ENCODE measurements at regions not wholly inside any gene's neighbourhood (a gene's known extent, or its start where the extent isn't known, plus 50 kb on each side); places are given as distances from the start of the nearest gene placed in this dataset.

GRCh38 chr13:59494560-59494970, 669.2 kb downstream of the DIAPH3 start:
- H3K36me3 ChIP-seq, result no peaks in the 10 kb centered on the region
- H4K20me1 ChIP-seq, result no peaks in the 10 kb centered on the region
- H3K27me3 ChIP-seq, result no peaks in the 10 kb centered on the region
- no peaks in the 10 kb centered on the region for H3K9me3 ChIP-seq (replicated peaks in 1 of 11)
- H3K27ac ChIP-seq, result no peak overlapping the region
- H3K4me1 ChIP-seq, result no peaks in the 10 kb centered on the region
- no peak for TF ChIP-seq Cebpa-rat (IDR thresholded peaks at IDR 0.05)
- no peak overlapping the region for H3K9ac ChIP-seq
- H3K4me3 ChIP-seq, result no peak overlapping the region
- H3K4me2 ChIP-seq, result no peak overlapping the region

GRCh38 chr13:59495299-59495698, 668.4 kb downstream of the DIAPH3 start:
- Histone ChIP-seq H3K4me2 (no peak overlapping the region), H3K36me3 (no peaks in the 10 kb centered on the region)

DNA sequence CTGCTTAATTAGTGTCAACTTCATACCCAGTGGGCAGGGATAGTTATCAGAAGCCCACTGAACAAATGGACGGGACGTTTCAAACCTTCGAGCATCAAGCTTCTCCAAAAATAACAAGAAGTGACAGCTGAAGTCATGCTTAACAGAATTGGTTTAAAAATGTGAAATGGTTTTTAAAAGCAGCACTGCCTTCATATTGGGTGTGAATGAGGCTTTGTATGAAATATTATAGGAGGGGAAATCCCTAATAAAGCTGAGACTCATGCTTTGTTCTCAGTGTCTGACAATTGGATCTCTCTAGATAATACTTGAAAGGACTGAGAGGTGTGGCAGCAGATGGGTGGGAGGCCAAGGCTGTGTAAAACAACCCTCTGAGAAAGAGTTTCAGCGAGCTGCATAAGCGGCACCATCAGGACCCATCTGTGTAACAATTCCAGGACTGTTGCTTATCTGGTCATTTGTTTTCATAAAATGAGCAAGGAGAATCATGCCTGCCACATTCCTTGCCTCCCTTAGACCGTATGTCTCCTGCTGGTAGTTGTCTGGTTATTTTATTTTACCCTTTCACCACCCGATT, 667.7 kb downstream of the DIAPH3 start:
- no peaks in the 10 kb centered on the region for H4K20me1 ChIP-seq
- no peak overlapping the region for H3K27ac ChIP-seq
- no peaks in the 10 kb centered on the region for H3K9me3 ChIP-seq (replicated peaks in 1 of 11)

More at GRCh38 chr13:59495299-59495698, 668.4 kb downstream of the DIAPH3 start:
- Histone ChIP-seq H3K9ac (no peak overlapping the region), H3K9me3 (replicated peaks in 1 of 11) (no peaks in the 10 kb centered on the region), H3K4me1 (no peaks in the 10 kb centered on the region), H4K20me1 (no peaks in the 10 kb centered on the region), H3K27ac (no peak overlapping the region), H3K4me3 (no peak overlapping the region), H3K27me3 (no peaks in the 10 kb centered on the region)
- no peak for TF ChIP-seq Cebpa-rat (IDR thresholded peaks at IDR 0.05)

DNA sequence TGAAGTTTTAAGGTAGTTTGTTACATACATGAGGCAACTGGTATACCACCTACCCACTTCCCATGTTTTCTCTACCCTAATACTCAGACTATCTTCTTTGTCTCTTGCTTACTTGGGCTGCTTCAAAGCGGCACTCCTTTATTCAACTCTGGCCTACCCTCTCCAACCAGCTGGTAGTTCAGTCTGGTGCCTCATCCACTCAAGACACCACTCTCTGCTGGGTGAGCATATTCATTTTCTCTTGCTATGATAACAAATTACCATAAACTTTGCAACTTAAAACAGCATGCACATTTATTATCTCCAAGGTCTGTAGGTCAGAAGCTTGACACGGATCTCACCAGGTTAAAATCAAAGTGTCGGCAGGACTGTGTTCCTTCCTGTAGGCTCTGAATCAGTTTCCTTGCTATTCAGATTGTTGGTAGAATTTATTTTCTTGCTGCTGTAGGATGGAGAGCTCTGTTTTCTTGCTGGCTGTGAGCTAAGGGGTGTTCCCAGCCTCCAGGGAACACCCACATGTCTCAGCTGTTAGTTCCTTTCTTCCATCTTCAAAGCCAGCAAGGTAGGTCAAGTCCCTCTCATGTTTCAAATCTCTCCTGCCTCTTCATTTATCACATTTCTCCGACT, 666.0 kb downstream of the DIAPH3 start:
- H3K4me1 ChIP-seq, result no peaks in the 10 kb centered on the region
- no peaks in the 10 kb centered on the region for H3K36me3 ChIP-seq
- TF ChIP-seq Cebpa-rat (IDR thresholded peaks at IDR 0.05), result no peak

More for the DNA sequence above, 667.7 kb downstream of the DIAPH3 start:
- no peak for TF ChIP-seq Cebpa-rat (IDR thresholded peaks at IDR 0.05)
- H3K36me3 ChIP-seq, result no peaks in the 10 kb centered on the region
- no peak overlapping the region for H3K4me2 ChIP-seq
- no peak overlapping the region for H3K9ac ChIP-seq
- no peaks in the 10 kb centered on the region for H3K4me1 ChIP-seq
- no peaks in the 10 kb centered on the region for H3K27me3 ChIP-seq
- H3K4me3 ChIP-seq, result no peak overlapping the region

DNA sequence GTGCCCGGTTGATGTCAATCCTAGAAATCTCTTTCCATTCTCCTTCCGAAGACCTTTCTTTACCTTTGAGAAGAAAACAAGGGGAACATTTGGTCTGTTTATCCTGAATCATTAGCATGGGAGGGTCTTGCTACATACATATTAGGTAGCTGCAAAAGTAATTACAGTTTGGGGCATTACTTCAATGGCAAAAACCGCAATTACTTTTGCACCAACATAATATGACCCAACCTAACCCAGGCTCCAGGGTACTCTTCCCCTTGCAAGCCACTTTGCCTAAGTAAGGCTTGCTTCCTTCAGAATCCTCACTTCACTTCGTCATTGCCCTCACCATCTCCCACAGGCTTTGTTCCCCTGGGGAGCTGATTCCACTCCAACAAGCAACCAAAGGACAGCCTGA, 662.7 kb downstream of the DIAPH3 start:
- no peak overlapping the region for H3K27ac ChIP-seq
- H4K20me1 ChIP-seq, result no peaks in the 10 kb centered on the region
- H3K27me3 ChIP-seq, result no peaks in the 10 kb centered on the region
- H3K36me3 ChIP-seq, result no peaks in the 10 kb centered on the region
- H3K4me1 ChIP-seq, result no peaks in the 10 kb centered on the region
- no peak overlapping the region for H3K4me3 ChIP-seq
- H3K9ac ChIP-seq, result no peak overlapping the region
- H3K4me2 ChIP-seq, result no peak overlapping the region
- no peak for TF ChIP-seq Cebpa-rat (IDR thresholded peaks at IDR 0.05)
- no peaks in the 10 kb centered on the region for H3K9me3 ChIP-seq (replicated peaks in 1 of 11)

More for the DNA sequence above, 666.0 kb downstream of the DIAPH3 start:
- H3K9me3 ChIP-seq (replicated peaks in 1 of 11), result no peaks in the 10 kb centered on the region
- H3K27ac ChIP-seq, result no peak overlapping the region
- H3K4me3 ChIP-seq, result no peak overlapping the region
- no peaks in the 10 kb centered on the region for H4K20me1 ChIP-seq
- H3K9ac ChIP-seq, result no peak overlapping the region
- H3K27me3 ChIP-seq, result no peaks in the 10 kb centered on the region
- H3K4me2 ChIP-seq, result no peak overlapping the region

- no peak for TF ChIP-seq Cebpa-rat (IDR thresholded peaks at IDR 0.05)
- no peaks in the 10 kb centered on the region for H4K20me1 ChIP-seq
- H3K4me1 ChIP-seq, result no peaks in the 10 kb centered on the region
These were observed 659.3 kb downstream of the DIAPH3 start for GRCh38 chr13:59504407-59504806.

GRCh38 chr13:59510386-59510785, 653.3 kb downstream of the DIAPH3 start:
- H3K36me3 ChIP-seq, result no peaks in the 10 kb centered on the region
- H3K4me3 ChIP-seq, result no peak overlapping the region
- no peaks in the 10 kb centered on the region for H3K9me3 ChIP-seq (replicated peaks in 1 of 11)
- H3K27me3 ChIP-seq, result no peaks in the 10 kb centered on the region
- no peaks in the 10 kb centered on the region for H4K20me1 ChIP-seq
- no peak for TF ChIP-seq Cebpa-rat (IDR thresholded peaks at IDR 0.05)
- H3K4me1 ChIP-seq, result no peaks in the 10 kb centered on the region
- H3K9ac ChIP-seq, result no peak overlapping the region
- H3K4me2 ChIP-seq, result no peak overlapping the region
- H3K27ac ChIP-seq, result no peak overlapping the region

More at GRCh38 chr13:59504407-59504806, 659.3 kb downstream of the DIAPH3 start:
- Histone ChIP-seq H3K4me2 (no peak overlapping the region), H3K27ac (no peak overlapping the region), H3K9ac (no peak overlapping the region), H3K27me3 (no peaks in the 10 kb centered on the region), H3K36me3 (no peaks in the 10 kb centered on the region), H3K4me3 (no peak overlapping the region), H3K9me3 (replicated peaks in 1 of 11) (no peaks in the 10 kb centered on the region)

- no peak for TF ChIP-seq Cebpa-rat (IDR thresholded peaks at IDR 0.05)
- no peaks in the 10 kb centered on the region for H3K36me3 ChIP-seq
- peaks cover 0 to 17% (median 0%) of the 10 kb centered on the region in 10 experiments; a peak in 4 of 20 replicates for H3K4me1 ChIP-seq
These were observed 650.0 kb downstream of the DIAPH3 start for GRCh38 chr13:59513686-59514085.

GRCh38 chr13:59514316-59514715, 649.4 kb downstream of the DIAPH3 start:
- H3K4me2 ChIP-seq, result no peak overlapping the region
- H3K4me3 ChIP-seq, result no peak overlapping the region
- no peaks in the 10 kb centered on the region for H3K27me3 ChIP-seq
- no peaks in the 10 kb centered on the region for H4K20me1 ChIP-seq
- H3K27ac ChIP-seq, result no peak overlapping the region
- H3K36me3 ChIP-seq, result no peaks in the 10 kb centered on the region
- peaks cover 0 to 18% (median 0%) of the 10 kb centered on the region in 10 experiments; a peak in 4 of 20 replicates for H3K4me1 ChIP-seq
- no peak for TF ChIP-seq Cebpa-rat (IDR thresholded peaks at IDR 0.05)
- H3K9me3 ChIP-seq (replicated peaks in 1 of 11), result no peaks in the 10 kb centered on the region
- no peak overlapping the region for H3K9ac ChIP-seq

More at GRCh38 chr13:59513686-59514085, 650.0 kb downstream of the DIAPH3 start:
- Histone ChIP-seq H3K4me2 (no peak overlapping the region), H3K27ac (no peak overlapping the region), H3K9me3 (replicated peaks in 1 of 11) (no peaks in the 10 kb centered on the region), H3K27me3 (no peaks in the 10 kb centered on the region), H3K4me3 (no peak overlapping the region), H3K9ac (no peak overlapping the region), H4K20me1 (no peaks in the 10 kb centered on the region)

GRCh38 chr13:59519819-59520218, 643.9 kb downstream of the DIAPH3 start:
- H3K4me1 ChIP-seq, result peaks cover 0 to 27% (median 0%) of the 10 kb centered on the region in 10 experiments; a peak in 4 of 20 replicates
- no peak overlapping the region for H3K9ac ChIP-seq
- H3K27me3 ChIP-seq, result no peaks in the 10 kb centered on the region
- H3K4me3 ChIP-seq, result no peak overlapping the region
- no peaks in the 10 kb centered on the region for H3K9me3 ChIP-seq (replicated peaks in 1 of 11)
- H3K36me3 ChIP-seq, result no peaks in the 10 kb centered on the region
- H3K4me2 ChIP-seq, result no peak overlapping the region
- no peak for TF ChIP-seq Cebpa-rat (IDR thresholded peaks at IDR 0.05)
- H4K20me1 ChIP-seq, result no peaks in the 10 kb centered on the region
- H3K27ac ChIP-seq, result no peak overlapping the region

Data from BLaER1 treated with 17β-estradiol and CSF1 and Interleukin-3, amounts not matched to agents 10 nM and 100 nM (cell line).